ENCODE measurements at regions not wholly inside any gene's neighbourhood (a gene's known extent, or its start where the extent isn't known, plus 50 kb on each side); places are given as distances from the start of the nearest gene placed in this dataset.

DNA sequence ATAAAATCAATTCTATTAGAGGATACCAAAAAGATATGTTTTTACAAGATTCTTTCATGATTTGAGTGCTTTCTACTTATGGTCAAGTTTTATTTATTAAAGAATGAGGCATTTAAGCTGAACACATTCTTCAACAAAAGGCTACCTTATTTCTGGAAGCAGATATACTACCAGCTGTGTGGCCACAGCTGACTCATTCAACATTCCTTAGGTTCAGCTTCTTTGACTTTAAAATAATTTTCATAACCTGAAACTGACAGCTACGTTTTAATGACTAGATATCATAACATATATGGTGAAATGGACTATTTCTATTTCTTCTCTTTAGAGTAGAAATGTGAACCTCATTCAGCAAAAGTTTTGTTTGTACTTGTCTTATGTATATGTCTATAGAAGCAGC, 414.2 kb upstream of the SEMA3C start:
- BruUV-seq (replicated peaks): no TSS peak
- no peaks in the 10 kb centered on the region for H4K20me1 ChIP-seq (ENCODE audit: insufficient read depth, low read length)
- intact Hi-C loops (cut with micrococcal nuclease; ENCODE audit: unreplicated experiment) (no loop called here), in situ Hi-C loops (cut with HindIII; ENCODE audit: extremely low pct_ligation_motif_present, low pct_unique_long_range_greater_than_20kb) (no loop called here)
- H3K79me2 ChIP-seq (ENCODE audit: insufficient read depth, low read length): no peaks in the 10 kb centered on the region
- no peak overlapping the region for H3K4me3 ChIP-seq (replicated peaks in 1 of 3; ENCODE audit: insufficient read depth in 1 of 3, low read depth in 2 of 3, low read length in 3 of 3)
- DNase-seq (ENCODE audit: low spot score) (no peak), ATAC-seq (no peak), FAIRE-seq (no peak)
- H2AFZ ChIP-seq (ENCODE audit: low read length): no peak overlapping the region
- no peaks in the 10 kb centered on the region for H3K9me3 ChIP-seq (ENCODE audit: low read length)
- no peaks in the 10 kb centered on the region for H3K27me3 ChIP-seq (ENCODE audit: control insufficient read depth in 1 of 2, insufficient read depth in 2 of 2, low read length in 2 of 2)
- POLR2A ChIA-PET: no interaction called here
- H3K27ac ChIP-seq (ENCODE audit: extremely low read length, insufficient read depth, low read length): no peak overlapping the region
- H3K9ac ChIP-seq (ENCODE audit: insufficient read depth, low read depth, low read length): no peak overlapping the region
- H3K4me2 ChIP-seq (ENCODE audit: low read depth, low read length): no peak overlapping the region
- no peaks in the 10 kb centered on the region for H3K36me3 ChIP-seq (replicated peaks in 1 of 2; ENCODE audit: control insufficient read depth in 1 of 2, insufficient read depth in 2 of 2, low read length in 2 of 2)
- H3K4me1 ChIP-seq (ENCODE audit: insufficient read depth, low read length): no peaks in the 10 kb centered on the region
- CTCF ChIA-PET (ENCODE audit: low intra/inter-chr PET ratio, low total read pairs): no interaction called here
- 0% methylated on average over 1 of the region's 1 CpG for WGBS (ENCODE audit: low lambda C conversion rate)
- no peak for TF ChIP-seq ZNF746 (CRISPR knock-in tag; IDR thresholded peaks at IDR 0.05)
- no peak for TF ChIP-seq GFI1 (CRISPR knock-in tag; IDR thresholded peaks at IDR 0.05; ENCODE audit: borderline replicate concordance)
- TF ChIP-seq ELF4 (CRISPR knock-in tag; IDR thresholded peaks at IDR 0.05; ENCODE audit: borderline replicate concordance): no peak
- TF ChIP-seq, protein P1, sequence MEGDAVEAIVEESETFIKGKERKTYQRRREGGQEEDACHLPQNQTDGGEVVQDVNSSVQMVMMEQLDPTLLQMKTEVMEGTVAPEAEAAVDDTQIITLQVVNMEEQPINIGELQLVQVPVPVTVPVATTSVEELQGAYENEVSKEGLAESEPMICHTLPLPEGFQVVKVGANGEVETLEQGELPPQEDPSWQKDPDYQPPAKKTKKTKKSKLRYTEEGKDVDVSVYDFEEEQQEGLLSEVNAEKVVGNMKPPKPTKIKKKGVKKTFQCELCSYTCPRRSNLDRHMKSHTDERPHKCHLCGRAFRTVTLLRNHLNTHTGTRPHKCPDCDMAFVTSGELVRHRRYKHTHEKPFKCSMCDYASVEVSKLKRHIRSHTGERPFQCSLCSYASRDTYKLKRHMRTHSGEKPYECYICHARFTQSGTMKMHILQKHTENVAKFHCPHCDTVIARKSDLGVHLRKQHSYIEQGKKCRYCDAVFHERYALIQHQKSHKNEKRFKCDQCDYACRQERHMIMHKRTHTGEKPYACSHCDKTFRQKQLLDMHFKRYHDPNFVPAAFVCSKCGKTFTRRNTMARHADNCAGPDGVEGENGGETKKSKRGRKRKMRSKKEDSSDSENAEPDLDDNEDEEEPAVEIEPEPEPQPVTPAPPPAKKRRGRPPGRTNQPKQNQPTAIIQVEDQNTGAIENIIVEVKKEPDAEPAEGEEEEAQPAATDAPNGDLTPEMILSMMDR (CRISPR knock-in tag; IDR thresholded peaks at IDR 0.05): no peak
- no peak for TF ChIP-seq ZFP91 (CRISPR knock-in tag; IDR thresholded peaks at IDR 0.05; ENCODE audit: borderline replicate concordance)
- no peak for TF ChIP-seq DBP (CRISPR knock-in tag; IDR thresholded peaks at IDR 0.05; ENCODE audit: not compliant biosample characterization)
- no peak for TF ChIP-seq CERS6 (CRISPR knock-in tag; IDR thresholded peaks at IDR 0.05)
- TF ChIP-seq KLF16 (CRISPR knock-in tag; IDR thresholded peaks at IDR 0.05): no peak
- no peak for TF ChIP-seq ZNF33A (CRISPR knock-in tag; IDR thresholded peaks at IDR 0.05; ENCODE audit: borderline replicate concordance)
- no peak for TF ChIP-seq HOXA9 (CRISPR knock-in tag; IDR thresholded peaks at IDR 0.05; ENCODE audit: borderline replicate concordance)
- TF ChIP-seq MED8 (CRISPR knock-in tag; IDR thresholded peaks at IDR 0.05; ENCODE audit: insufficient replicate concordance): no peak
- TF ChIP-seq IRF9 (CRISPR knock-in tag; IDR thresholded peaks at IDR 0.05; ENCODE audit: borderline replicate concordance): no peak
- TF ChIP-seq ZNF317 (CRISPR knock-in tag; IDR thresholded peaks at IDR 0.05): no peak
- no peak for TF ChIP-seq THAP8 (CRISPR knock-in tag; IDR thresholded peaks at IDR 0.05; ENCODE audit: borderline replicate concordance)
- TF ChIP-seq HMG20A (CRISPR knock-in tag; IDR thresholded peaks at IDR 0.05; ENCODE audit: borderline replicate concordance): no peak
- no peak for TF ChIP-seq SP140L (CRISPR knock-in tag; IDR thresholded peaks at IDR 0.05; ENCODE audit: borderline replicate concordance)
- TF ChIP-seq ZNF878 (CRISPR knock-in tag; IDR thresholded peaks at IDR 0.05): no peak
- TF ChIP-seq HOXA3 (CRISPR knock-in tag; IDR thresholded peaks at IDR 0.05): no peak

Data from HepG2 (cell line).